PC-9 (cell line): ENCODE measurements at regions not wholly inside any gene's neighbourhood (a gene's known extent, or its start where the extent isn't known, plus 50 kb on each side); places are given as distances from the start of the nearest gene placed in this dataset.

ENCODE experiments used
- BruUV-seq: library from RNA; stranded (reverse); fragments of 400-500 nt; replicated peaks from 2 replicates; lab custom pipeline; 2021; lab: Mats Ljungman, UMichigan
- CTCF ChIA-PET: fragments of 300-600 bp; sonication (Branson Sonifier 250); formaldehyde crosslinking; loops from one replicate; lab custom pipeline; 2022; ENCODE audit warnings: antibody characterized with exemption; lab: Charles Lee
- POLR2A ChIA-PET: fragments of 300-600 bp; sonication (Branson Sonifier 250); formaldehyde crosslinking; loops from one replicate; lab custom pipeline; 2022; ENCODE audit warnings: antibody characterized with exemption; ENCODE audit not compliant: unreplicated experiment; lab: Charles Lee
- DNase-seq, 2 experiments: peaks; one replicate each; pipeline versions ENCODE4 v3.0.0 to v3.0.0-alpha.2; 2015 to 2022; ENCODE audit warnings: mixed read lengths in 1 of 2
- H2AFZ ChIP-seq: fragments of 200-600 bp; sonication (generic); 2 replicates; pipeline ENCODE4 v1.8.1; 2017; ENCODE audit warnings: antibody characterized with exemption
- H3F3A ChIP-seq: fragments of 200-600 bp; sonication (generic); 2 replicates; pipeline ENCODE4 v1.8.1; 2017; ENCODE audit warnings: antibody characterized with exemption, mild to moderate bottlenecking, low read depth; ENCODE audit not compliant: insufficient read depth
- H3K27ac ChIP-seq: fragments of 200-600 bp; sonication (generic); 2 replicates; pipeline ENCODE4 v1.6.1; 2016; ENCODE audit warnings: mixed run types
- H3K27me3 ChIP-seq: fragments of 200-600 bp; sonication (generic); 2 replicates; pipeline ENCODE4 v1.6.1; 2016; ENCODE audit warnings: low read depth, mixed run types; ENCODE audit not compliant: insufficient read depth
- H3K36me3 ChIP-seq: fragments of 200-600 bp; sonication (generic); 2 replicates; pipeline ENCODE4 v1.6.1; 2016; ENCODE audit warnings: low read depth, mixed run types
- H3K4me1 ChIP-seq: fragments of 200-600 bp; sonication (generic); replicated peaks from 2 replicates; pipeline ENCODE4 v1.6.1; 2016; ENCODE audit warnings: mixed run types; ENCODE audit not compliant: insufficient read depth
- H3K4me2 ChIP-seq: fragments of 200-600 bp; sonication (generic); 2 replicates; pipeline ENCODE4 v1.6.1; 2017; ENCODE audit warnings: mixed run types
- H3K4me3 ChIP-seq: fragments of 200-600 bp; sonication (generic); 2 replicates; pipeline ENCODE4 v1.6.1; 2016; ENCODE audit warnings: mixed run types
- H3K79me2 ChIP-seq: fragments of 200-600 bp; sonication (generic); 2 replicates; pipeline ENCODE4 v1.6.1; 2017; ENCODE audit warnings: low read depth, mixed run types
- H3K9me2 ChIP-seq: fragments of 200-600 bp; sonication (generic); 2 replicates; pipeline ENCODE4 v1.8.1; 2017; ENCODE audit warnings: mild to moderate bottlenecking; ENCODE audit not compliant: insufficient read depth
- H3K9me3 ChIP-seq: fragments of 200-600 bp; sonication (generic); 2 replicates; pipeline ENCODE4 v1.8.1; 2016; ENCODE audit warnings: low read depth; ENCODE audit not compliant: insufficient read depth
- H4K20me1 ChIP-seq: fragments of 200-600 bp; sonication (generic); 2 replicates; pipeline ENCODE4 v1.8.1; 2017; ENCODE audit not compliant: insufficient read depth
- EZH2 ChIP-seq: fragments of 200-600 bp; sonication (generic); IDR thresholded peaks from 2 replicates; pipeline ENCODE4 v1.8.0; 2017; ENCODE audit warnings: antibody characterized with exemption, low read depth
- intact Hi-C: fragments of 100-400 bp; cut with micrococcal nuclease; formaldehyde crosslinking; loops from one replicate; pipeline ENCODE4 v1.10.0; 2022; ENCODE audit not compliant: unreplicated experiment
- TF ChIP-seq, protein P1 (sequence below): fragments of 200-600 bp; sonication (generic); conservative IDR thresholded peaks from 2 replicates; pipeline ENCODE4 v1.6.1; 2017; ENCODE audit warnings: mixed run types, antibody characterized with exemption, mild to moderate bottlenecking, moderate library complexity

DNA sequence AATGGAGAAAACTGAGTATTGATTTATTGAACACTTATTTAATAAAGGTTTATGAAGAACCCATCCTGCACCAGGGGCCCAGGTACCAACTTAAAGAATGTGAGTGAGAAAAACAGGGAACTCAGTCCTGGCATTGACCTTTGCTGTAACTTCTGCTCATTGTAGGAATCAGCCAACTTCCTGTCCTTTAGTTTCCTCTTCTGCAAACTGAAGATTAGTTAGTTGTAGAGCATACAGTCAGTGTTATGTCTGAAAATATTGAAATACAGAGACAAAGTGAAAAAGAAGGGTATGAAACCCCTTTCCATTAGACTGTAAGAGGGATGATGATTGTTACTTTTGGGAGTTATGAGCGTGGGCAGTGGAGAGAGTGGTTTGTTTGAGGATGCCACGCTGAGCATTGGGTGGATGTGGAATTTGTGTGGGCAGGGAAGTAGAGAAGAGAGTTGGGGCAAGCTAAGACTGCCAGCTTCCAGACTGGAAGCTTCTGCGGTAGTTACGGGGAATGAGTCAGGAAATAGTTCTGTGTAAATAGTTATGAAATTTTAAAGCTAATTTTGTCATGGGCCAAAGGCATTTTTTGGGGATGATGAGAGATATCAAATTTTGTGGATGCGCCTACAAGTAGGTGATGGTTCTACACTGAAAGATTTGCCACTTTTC lies 89.2 kb downstream of the GPR88 start:
- Histone ChIP-seq H3F3A (peaks cover 41% of the 10 kb centered on the region), H3K4me2 (no peak overlapping the region), H3K27ac (peak overlapping the region; percentile 43), H4K20me1 (no peaks in the 10 kb centered on the region), H3K4me3 (no peak overlapping the region), H3K9me3 (peaks cover 4% of the 10 kb centered on the region), H3K79me2 (no peaks in the 10 kb centered on the region), H2AFZ (0 out of 2 replicates have a peak overlapping the region, but pooled peaks have one; percentile 2), H3K27me3 (no peaks in the 10 kb centered on the region), H3K36me3 (no peaks in the 10 kb centered on the region), H3K9me2 (no peaks in the 10 kb centered on the region), H3K4me1 (peaks cover 66% of the 10 kb centered on the region)
- intact Hi-C loops: no loop called here
- CTCF ChIA-PET: no interaction called here
- POLR2A ChIA-PET: no interaction called here
- TF ChIP-seq EZH2: no peak
- TF ChIP-seq, protein P1, sequence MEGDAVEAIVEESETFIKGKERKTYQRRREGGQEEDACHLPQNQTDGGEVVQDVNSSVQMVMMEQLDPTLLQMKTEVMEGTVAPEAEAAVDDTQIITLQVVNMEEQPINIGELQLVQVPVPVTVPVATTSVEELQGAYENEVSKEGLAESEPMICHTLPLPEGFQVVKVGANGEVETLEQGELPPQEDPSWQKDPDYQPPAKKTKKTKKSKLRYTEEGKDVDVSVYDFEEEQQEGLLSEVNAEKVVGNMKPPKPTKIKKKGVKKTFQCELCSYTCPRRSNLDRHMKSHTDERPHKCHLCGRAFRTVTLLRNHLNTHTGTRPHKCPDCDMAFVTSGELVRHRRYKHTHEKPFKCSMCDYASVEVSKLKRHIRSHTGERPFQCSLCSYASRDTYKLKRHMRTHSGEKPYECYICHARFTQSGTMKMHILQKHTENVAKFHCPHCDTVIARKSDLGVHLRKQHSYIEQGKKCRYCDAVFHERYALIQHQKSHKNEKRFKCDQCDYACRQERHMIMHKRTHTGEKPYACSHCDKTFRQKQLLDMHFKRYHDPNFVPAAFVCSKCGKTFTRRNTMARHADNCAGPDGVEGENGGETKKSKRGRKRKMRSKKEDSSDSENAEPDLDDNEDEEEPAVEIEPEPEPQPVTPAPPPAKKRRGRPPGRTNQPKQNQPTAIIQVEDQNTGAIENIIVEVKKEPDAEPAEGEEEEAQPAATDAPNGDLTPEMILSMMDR: no peak
- DNase-seq: no peak
- no TSS peak for BruUV-seq

DNA sequence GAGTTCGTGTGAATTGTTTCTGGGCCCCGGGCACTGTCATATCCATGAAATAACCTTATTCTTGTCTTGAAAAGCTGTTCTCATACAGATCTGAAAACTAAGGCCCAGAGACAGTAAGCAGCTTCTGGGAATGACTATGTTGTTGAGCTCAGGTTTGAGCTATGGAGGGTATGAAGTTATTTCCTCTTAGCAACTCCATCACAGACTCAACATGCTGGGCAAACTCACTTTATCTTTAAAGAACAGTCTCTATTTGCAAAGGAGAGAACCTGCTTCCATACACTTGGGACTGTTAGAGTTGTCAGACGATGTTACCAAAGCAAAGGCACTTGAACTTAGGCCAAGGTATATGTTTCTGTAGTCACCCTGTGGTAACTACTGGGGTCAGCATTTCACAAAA lies 90.0 kb downstream of the GPR88 start:
- ChIA-PET POLR2A (no interaction called here), CTCF (no interaction called here)
- intact Hi-C loops: no loop called here
- no peak for TF ChIP-seq EZH2
- TF ChIP-seq, protein P1: no peak
- Histone ChIP-seq H4K20me1 (no peaks in the 10 kb centered on the region), H3K36me3 (no peaks in the 10 kb centered on the region), H2AFZ (no peak overlapping the region), H3K27ac (no peak overlapping the region), H3K4me3 (no peak overlapping the region), H3K9me3 (peaks cover 4% of the 10 kb centered on the region), H3K27me3 (no peaks in the 10 kb centered on the region), H3K4me2 (no peak overlapping the region), H3K79me2 (no peaks in the 10 kb centered on the region), H3K4me1 (peaks cover 59% of the 10 kb centered on the region), H3K9me2 (no peaks in the 10 kb centered on the region), H3F3A (peaks cover 33% of the 10 kb centered on the region)
- no peak for DNase-seq
- no TSS peak for BruUV-seq

DNA sequence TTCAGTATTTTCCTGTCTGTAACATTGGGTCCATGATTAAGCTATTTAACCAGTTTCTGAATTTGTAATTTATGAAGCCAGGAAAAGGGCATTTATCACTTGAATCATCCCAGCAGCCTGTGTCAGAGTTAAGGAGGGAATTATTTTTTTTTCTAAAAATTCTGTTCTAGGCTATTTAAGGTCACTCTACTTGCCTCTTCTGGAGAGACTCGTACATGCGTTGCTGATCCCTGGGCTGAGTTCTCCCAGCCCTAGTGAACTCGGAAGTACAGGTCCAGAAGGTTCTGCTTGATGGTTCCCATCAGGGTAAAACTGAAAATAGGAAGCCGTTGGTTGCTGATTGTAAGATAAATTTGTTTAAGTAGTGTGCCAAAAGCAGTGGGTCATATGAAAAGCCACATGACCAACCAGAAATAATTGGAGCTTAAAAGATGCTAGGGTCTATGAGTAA lies 90.7 kb downstream of the GPR88 start:
- POLR2A ChIA-PET: no interaction called here

More for the DNA sequence above, 90.7 kb downstream of the GPR88 start:
- Histone ChIP-seq H3K4me1 (peaks cover 52% of the 10 kb centered on the region), H3K27ac (no peak overlapping the region), H4K20me1 (no peaks in the 10 kb centered on the region), H3K36me3 (no peaks in the 10 kb centered on the region), H3K9me3 (peaks cover 4% of the 10 kb centered on the region), H3K4me3 (no peak overlapping the region), H3K4me2 (no peak overlapping the region), H3F3A (peaks cover 26% of the 10 kb centered on the region), H2AFZ (no peak overlapping the region), H3K27me3 (no peaks in the 10 kb centered on the region), H3K9me2 (no peaks in the 10 kb centered on the region), H3K79me2 (no peaks in the 10 kb centered on the region)
- TF ChIP-seq EZH2: no peak
- TF ChIP-seq, protein P1: no peak
- no TSS peak for BruUV-seq
- CTCF ChIA-PET: no interaction called here
- intact Hi-C loops: no loop called here
- no peak for DNase-seq
